GM10266 (cell line): ENCODE measurements at regions not wholly inside any gene's neighbourhood (a gene's known extent, or its start where the extent isn't known, plus 50 kb on each side); places are given as distances from the start of the nearest gene placed in this dataset.

ENCODE experiments used
- DNase-seq: peaks from one replicate; pipeline ENCODE4 v3.0.0; 2012; ENCODE audit errors: extremely low spot score
- TF ChIP-seq, protein P1 (sequence below): IDR thresholded peaks from 2 replicates; pipeline ENCODE4 v1.5.1; 2012; ENCODE audit warnings: mild to moderate bottlenecking, low read depth; ENCODE audit not compliant: control insufficient read depth, insufficient read depth; ENCODE audit errors: missing control alignments

DNA sequence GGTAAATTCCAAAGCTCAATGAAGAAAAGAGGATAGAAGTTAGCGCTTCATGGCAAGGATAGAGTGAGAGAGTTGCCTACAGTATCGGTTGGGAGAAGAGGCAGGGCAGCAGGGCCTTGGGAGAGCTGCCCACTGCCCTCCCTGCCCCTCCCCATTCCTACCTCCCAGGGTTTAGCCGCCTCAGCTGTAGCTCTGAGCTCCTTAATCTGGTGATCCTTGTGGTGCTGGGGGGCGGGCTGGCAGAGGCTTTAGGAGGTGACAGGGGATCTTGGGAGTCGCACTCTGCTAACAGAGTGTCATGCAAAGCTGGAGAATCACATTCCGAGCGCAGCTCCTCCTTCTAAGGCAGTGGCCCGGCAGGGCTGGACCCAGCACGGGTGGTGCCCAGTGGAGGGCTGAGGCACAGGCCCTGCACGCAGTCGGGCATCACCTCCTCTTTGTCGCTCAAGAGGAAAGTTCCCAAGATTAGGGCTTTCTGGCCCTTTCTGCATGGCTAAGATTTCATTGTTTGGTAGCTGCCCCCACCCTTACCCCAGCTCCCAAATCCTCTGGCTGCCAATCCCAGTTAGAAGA lies 57.1 kb upstream of the POLG start:
- no peak for DNase-seq
- TF ChIP-seq, protein P1, sequence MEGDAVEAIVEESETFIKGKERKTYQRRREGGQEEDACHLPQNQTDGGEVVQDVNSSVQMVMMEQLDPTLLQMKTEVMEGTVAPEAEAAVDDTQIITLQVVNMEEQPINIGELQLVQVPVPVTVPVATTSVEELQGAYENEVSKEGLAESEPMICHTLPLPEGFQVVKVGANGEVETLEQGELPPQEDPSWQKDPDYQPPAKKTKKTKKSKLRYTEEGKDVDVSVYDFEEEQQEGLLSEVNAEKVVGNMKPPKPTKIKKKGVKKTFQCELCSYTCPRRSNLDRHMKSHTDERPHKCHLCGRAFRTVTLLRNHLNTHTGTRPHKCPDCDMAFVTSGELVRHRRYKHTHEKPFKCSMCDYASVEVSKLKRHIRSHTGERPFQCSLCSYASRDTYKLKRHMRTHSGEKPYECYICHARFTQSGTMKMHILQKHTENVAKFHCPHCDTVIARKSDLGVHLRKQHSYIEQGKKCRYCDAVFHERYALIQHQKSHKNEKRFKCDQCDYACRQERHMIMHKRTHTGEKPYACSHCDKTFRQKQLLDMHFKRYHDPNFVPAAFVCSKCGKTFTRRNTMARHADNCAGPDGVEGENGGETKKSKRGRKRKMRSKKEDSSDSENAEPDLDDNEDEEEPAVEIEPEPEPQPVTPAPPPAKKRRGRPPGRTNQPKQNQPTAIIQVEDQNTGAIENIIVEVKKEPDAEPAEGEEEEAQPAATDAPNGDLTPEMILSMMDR = no peak

DNA sequence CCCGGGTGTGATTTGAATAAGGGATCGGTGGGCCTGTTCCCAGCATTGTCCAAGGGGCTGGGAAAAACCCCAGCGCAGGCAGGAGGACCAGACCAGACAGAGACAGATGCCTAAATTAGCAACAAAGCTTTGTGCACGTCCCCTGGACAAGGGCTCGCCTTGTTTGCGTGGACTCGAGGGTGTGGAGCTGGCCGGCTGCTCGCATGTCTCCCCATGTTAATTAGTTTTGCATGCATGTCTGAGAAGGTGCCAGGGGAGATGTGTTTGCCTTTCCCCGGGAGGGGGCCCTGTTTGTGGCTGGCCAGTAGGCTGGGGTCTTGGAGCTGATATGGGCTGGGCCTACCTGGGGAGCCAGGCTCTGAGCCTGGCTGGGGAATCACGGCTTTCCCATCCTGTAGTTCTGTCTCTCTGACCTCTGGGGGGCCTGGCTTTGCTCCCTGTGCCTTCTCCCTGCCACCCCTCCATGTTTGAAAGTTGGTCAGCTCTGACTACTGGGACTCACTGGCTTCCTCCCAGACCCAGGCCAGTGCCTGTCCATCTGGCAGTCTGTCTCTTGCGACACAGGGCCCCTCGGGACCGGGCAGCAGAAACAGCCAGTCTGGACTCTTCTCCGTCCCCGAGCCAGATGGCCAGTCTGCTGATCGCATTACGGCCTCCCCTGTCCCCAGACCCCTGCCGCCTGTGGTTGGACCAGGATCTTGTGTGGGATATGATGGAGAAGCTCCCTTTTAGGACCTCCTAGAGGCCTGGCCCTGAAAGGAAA lies 55.4 kb upstream of the POLG start:
- no peak for DNase-seq
- TF ChIP-seq, protein P1 = no peak

DNA sequence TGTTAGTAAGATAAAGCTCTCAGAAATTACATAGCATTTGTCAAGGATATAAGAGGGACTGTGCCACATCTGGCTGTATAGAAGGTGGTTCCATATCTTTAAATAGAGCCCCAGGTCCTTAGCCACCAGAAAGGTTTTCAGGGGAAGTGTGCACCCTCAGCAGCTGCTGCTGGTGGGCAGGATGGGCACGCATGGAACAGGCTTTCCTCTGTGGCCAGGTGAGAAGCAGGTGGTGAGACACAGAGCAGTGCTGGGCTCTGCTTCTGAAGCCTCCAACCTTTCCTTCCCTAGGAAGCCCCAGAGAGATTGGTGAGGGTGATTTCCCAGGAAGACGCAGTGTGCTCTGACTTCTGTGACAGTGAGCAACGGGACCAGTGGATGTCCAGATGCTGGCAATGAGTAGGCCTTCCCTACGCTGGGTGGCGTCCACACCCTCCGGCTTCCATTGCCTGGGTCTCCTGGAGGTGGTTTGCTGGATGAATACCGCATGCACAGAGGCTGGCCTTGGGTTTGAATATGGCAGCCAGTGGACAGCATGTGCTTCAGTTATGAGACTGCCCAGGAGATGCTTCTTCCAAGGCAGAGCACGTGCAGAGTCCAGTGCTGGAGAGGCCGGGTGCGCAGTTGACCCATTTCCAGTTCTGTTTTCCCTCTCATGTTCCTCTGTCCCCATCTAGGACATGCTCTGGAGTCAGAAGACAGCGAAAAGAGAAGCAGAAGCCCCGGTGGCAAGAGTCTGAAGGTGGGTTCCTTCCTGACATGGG lies 52.7 kb upstream of the POLG start:
- TF ChIP-seq, protein P1 = no peak

DNA sequence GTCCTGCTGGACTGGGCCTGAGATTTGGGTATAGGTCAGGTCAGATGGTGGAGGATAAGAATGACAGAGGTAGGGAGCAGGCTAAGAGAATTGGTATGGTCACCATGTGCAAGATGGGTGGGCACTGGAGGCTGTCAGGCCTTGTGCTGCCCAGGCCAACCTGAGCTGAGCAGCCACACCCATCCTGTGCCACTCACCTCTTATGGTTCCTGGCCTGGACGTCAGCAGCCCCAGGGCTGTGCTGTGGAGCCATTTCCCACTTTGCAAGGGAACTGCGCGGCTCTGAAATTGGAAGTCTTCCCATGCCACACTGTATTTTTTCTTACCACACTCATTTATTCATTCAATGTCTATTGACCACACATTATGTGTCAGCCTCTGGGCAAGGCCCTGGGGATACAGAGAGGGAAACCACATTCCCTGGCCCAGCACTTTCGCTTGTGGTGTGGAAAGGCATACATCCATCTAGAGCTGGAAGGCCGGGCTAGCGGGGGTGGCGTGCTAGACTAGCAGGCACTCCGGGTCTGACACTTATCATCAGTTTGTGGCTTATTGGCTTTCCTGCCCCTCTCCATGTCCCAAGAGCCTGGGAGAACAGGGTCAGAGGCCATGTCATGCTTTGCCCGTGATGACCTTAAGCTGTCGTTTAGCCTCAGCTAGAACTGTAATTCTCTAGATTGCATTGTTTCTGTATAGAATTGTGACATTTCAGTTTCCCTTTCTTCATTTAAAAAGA lies 51.1 kb upstream of the POLG start:
- TF ChIP-seq, protein P1 = no peak
- DNase-seq = no peak

More for the DNA sequence above, 52.7 kb upstream of the POLG start:
- DNase-seq = no peak
